HG03103 (cell line): ENCODE measurements at regions not wholly inside any gene's neighbourhood (a gene's known extent, or its start where the extent isn't known, plus 50 kb on each side); places are given as distances from the start of the nearest gene placed in this dataset.
A peak's percentile ranks its signal among the peaks of the same experiment; 100 is the strongest.

Experiments
- ATAC-seq: cut with Tn5 transposase; IDR thresholded peaks from one replicate; pipeline ENCODE4 v1.9.1; 2021; ENCODE audit warnings: low read depth; ENCODE audit not compliant: unreplicated experiment

DNA sequence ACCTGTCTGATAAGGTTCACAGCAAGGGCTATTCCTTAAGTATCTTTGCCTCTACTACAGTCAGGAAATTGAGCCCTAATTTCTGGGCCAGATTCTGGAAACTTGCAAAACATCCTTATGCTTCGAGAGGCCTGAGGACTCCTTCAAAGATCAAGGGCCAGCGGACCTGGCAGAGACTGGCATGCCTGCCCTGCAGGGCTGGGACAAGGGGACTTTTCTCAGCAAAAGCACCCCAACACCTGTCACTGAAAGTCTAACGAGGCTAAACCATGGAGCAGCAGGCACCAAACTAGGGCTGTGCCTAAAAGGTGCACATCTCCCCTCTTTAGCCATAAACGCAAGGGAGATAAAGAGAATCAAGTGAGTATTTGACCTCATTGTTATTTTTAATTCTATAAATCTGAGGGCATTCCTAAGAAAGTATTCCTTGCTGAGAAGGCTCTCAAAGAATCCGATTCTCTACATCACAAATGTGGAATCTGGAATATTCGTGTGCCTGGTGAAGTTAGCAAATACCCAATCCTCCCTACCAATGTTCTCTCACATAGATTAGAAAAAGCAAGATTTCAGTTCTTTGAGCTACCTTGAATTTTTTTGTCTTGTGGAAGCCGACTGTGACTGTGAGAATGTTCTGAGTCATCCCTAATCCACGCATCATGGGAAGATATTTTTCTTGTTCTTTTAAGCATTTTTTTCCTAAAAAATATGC, 328.2 kb upstream of the NOVA1 start:
- no peak for ATAC-seq

DNA sequence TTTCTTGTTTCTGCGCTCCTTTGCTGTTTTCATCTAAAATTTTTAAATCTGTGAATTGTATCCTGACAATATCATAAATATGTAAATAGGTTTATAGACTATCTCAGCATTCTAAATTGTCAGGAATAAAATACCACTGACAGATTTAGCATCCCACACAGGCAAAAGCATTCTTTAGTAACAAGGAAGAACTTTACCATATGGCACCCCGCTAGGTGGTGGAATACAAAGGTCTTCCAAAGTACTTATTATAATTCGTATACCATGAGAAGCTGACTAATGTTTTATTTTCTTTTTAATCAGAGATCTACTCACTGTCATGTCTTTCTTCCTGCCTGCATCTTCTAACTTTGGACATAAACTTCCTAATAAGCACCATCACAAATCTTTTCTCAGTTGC, 328.8 kb upstream of the NOVA1 start:
- ATAC-seq = no peak

DNA sequence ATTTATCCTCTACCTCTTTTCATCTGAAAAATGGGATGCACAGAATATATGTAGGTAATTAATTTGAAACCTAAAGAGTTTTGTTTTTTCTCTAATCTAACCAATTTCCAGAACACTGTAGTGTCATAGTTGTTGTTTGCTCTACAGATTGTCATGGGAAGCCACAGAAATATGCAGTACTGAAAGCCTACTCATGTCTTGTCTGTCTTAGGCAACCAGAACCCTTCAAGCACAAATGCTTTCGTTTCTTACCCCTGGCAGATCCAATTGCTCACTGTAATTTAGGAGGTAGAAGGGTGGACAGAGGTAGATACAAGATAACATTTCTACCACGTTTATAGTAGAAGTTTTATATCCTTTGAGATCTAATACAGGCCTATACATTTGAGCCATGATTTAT, 330.2 kb upstream of the NOVA1 start:
- ATAC-seq = no peak

DNA sequence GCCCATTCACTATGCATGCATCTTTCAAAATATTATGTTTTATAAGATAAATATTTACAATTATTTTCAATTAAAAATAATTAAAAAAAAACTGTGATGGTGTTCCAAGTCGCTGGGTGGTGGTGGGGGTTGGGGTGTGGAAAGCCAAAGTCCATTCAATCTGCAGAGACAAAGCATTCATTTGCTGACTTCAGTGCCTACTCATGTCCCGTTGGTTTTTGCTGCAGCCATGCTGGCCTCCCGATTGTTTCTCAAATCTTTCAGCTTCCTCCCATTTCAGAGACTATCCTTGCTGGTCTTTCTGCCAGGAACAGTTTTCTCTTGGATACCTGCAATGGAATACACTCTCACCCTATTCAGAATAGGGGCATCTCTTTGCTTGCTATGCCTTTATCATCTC, 331.5 kb upstream of the NOVA1 start:
- no peak for ATAC-seq

DNA sequence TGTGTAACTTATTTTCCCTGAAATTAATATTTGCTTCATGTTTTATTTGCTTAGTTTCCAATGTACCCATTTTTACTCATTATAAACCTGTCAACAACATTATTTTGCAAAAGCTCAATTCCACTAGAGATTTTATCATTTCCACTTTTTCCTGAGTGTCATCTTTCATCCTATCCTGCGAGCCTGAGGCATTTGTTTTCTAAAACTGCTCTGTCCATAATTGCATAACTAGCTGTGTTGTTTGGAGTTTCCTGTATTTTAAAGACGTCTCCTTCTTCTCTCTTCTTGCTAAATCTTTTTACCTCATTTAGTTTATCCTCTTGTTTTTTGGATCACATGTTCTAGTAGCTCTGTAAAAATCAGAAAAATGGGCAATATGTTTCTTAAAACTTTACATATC, 332.7 kb upstream of the NOVA1 start:
- ATAC-seq = no peak

DNA sequence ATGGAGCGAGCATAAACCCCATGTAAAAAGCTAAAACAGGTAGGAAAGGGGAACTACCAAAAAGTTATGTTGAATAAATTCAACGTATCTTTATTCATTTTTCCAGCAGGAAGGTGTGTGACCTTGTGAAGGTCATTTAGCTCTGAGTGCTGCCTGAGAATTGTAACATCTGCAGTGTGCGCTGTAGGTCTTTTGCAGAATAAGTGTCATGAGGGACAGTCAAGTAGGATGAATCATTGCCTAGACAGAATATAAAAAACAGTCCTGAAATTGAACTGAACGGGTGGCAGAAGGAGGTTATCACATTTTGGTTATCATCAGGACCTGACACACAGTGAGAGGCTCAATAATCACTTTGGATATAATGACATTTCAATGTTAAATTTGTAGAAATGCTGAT, 334.8 kb upstream of the NOVA1 start:
- no peak for ATAC-seq

DNA sequence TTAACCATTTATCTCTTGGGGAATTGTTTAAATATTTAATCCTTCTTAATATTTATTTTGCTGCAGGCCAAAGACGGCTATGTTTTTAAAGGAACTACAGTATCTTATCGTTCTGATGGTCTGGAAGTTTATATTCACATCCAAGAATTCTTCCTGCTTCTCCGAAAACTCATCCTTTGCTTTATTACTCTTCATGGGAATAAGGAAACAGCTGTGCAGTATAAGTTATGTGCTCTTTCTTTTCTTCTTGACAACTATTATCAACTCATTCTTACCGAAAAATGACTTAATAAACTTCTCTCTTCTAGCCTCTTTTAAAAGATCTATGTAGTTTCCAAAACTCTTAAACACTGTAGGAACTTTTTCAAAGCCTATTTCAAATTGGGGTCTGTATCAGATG, 335.6 kb upstream of the NOVA1 start:
- ATAC-seq = no peak

DNA sequence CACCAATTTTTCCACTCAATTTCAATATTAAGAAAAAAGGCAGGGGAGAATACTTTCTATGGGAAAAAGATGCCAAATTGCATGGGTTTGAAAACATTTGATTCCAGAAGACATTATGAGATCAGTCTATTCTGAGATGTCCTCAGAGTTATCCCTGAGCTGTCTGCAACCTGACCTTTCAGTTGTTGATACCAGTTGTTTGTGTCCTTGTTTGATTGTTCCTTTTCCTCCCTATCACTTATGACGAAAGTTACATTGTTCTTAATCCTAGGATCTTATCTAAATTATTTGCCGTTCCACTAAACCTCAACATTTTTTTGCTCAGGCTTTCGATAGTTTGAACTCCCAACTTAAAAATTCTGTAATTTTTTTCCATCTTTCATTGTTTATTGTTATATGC, 336.3 kb upstream of the NOVA1 start:
- ATAC-seq = no peak

DNA sequence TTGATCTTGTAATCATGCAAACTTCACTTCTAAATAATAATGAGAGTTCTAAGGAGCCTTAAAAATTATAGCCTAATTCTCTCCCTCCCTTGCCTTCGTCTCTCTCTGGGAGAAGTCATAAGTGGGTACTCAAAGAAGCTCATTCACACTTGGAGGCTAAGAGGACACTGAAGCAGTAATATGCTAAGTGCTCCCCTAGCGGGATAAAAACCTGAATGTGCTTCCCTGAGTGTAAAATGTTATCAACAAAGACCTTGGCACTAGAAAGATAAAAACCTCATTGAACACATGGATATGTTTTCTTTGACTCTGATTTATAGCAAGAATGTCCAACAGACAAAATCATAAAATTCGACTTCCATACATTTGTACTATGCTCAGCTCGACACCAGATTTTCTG, 337.9 kb upstream of the NOVA1 start:
- ATAC-seq = no peak

DNA sequence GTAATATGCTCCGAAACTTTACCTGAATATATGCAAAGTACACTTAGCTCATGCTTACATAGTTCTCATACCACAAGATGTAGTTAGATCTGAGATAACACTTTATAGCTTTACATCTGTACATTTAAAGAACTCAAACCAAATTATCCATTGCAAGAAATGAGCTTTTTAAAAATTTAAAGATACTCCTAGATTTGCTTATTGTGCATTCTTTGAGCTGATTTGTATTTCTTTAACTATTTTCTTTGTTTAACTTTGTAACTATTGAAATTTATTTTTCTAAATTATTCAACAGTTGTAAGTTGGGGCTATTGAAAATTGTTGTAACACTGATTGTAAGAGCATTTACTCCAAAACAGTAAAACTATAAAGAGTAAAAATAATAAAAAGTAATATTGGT, 340.2 kb upstream of the NOVA1 start:
- ATAC-seq = no peak

DNA sequence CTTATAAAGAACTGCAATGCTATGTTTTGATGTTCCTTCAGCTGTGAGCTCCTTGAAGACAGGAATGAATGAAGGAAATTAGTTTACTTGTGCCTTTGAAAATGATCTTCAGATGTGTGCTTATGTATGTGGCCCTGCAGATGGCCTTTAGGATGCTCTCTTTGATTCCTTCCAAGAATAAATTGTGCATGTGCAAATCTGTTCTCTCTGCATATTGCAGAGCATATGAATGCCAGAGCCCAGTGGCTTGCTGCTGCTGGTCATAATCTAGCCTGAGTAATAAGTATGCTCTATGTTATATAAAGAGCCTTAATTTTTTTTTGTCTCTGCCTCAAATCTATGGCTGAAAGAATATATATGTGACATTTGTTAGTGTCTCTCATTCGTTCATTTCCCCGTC, 341.9 kb upstream of the NOVA1 start:
- no peak for ATAC-seq

DNA sequence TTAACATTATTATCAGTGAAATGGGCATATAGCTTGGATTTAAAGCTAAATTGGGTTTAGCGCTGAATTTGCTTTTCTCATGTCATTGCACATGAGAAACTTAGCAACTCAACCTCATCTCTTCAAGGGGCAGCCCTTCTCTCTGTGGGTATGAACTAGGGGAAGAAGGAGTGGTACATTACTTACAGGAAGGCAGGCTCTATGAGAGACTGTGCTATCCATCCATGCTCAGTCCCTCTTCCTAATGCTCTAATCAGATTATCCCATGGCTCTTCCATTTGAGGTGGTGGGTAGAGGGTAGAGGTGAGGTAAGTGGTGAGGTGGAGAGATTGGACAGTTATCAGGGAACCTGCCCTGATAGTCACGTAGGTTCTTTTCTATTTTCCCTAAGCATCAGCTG, 343.7 kb upstream of the NOVA1 start:
- no peak for ATAC-seq

DNA sequence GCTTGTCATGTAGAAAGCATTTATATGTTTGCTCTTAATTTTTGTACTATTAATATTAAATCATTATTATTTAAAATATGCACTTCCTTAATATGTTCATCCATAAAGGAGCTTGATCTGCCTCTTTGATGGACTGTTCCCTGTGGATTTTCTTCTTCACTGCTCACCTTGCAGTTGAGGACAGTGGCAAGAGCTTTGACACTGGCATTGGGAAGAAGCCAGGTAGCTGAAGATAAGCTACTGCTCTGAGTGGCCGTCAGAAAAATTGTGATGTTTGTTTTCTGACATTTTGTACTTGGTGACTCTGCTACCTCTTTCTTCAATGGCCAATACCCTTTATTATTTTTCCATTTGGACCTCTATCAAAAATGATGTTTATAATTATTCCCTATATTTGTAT, 349.4 kb upstream of the NOVA1 start:
- no peak for ATAC-seq

DNA sequence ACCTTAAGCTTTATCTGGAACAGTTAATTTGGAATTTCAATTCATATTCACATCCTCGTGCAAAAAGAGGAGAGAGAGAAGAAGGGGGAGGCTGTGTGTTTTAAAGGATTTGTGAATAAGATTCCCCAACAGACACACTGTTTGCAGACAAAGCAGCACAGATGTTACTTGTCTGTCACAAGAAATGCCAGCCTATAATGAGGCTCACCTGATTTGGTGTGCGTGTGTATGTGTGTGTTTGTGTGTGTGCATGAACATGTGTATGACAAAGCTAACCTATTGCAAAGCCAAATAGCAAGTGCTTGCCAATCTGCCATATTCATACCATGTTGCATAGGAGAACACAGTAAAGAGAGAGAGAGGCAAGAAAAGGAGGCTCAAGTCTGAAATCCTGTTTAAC, 361.6 kb upstream of the NOVA1 start:
- no peak for ATAC-seq

DNA sequence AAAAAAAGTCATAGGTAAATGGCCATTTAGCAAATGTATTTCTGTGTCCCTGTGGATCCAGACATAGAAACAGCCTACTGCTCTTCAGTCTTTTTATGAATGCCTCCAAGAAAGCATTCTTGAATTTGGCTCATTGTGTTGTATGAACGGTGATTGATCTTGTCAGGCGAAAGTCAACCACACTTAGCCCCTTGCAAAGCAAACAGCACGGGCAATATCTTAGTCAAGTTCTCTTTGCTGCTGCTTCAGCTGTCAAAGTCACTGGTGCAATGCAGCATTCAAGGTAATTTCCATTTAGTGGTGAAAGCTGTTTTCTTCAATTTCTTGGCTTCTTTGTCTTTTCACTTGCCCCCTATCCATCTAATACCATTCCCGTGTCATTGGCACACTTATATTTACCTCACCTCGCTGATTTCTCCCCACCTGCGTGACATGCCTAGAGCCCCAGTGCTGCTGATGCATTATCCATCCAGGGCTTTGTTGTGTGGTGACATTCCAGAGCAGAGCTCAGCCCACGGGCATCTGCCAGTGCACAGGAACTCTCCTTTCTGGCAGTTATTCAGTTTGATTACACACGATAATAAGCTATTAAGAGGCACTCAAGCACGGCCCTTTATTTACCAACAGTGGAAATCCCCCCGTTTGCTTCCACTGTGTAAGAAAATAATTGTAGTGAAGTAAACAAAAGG, 362.3 kb upstream of the NOVA1 start:
- ATAC-seq = no peak

DNA sequence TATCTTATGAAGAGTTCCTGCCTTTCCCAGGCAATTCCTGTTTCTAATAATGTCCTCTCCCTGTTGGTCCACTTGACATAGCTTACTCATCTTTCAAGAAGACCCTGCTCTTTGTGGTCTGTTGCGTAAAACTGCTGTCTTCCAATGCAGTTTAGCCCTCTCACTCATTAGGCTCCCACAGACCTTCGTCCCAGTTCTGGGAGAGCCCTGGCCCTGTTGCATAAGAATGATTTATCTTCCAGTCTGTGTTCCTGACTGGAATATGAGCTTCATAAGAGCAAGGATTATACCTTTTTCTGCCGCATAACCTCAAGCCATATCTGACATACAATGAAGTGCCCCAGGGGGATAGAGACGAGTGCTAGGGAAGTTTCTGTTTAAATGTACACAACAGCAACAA, 365.9 kb upstream of the NOVA1 start:
- no peak for ATAC-seq

DNA sequence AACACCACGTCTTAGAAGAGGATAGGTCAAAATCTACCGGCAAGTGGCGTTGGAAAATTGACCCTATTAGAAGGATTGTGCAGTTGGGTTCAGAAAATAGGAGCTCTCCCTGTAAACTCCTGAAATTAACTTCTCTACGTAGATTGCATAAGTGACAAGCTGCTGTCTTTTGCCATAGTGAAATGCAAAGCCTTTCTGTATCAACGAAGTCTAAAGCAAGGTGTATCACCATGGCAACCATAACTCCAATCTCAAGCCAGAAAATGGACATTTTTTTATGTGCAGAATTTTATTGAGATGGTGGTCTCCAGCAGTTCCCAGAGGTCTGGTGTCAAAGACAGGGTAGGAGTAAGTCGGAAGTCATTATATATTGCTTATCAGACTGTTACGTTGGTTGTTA, 367.7 kb upstream of the NOVA1 start:
- ATAC-seq = no peak

DNA sequence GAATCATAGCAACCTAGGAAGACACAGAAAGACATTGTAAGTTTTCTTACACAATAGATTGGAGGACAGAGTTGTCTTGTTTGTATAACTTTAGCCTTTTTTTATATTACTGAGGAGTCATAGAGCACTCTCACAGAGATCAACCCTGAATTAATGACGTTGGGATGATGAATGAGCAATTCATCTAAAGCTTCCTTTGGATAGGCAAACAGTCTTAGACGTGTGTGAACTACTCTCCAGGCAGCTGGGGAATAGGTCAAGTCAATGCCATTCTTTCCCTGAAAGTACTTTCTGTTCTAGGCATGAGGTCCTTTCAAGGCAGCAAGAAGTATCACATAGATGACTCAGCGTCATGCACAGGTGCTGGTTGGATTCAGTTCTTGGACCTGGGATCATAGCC, 369.1 kb upstream of the NOVA1 start:
- ATAC-seq = no peak

DNA sequence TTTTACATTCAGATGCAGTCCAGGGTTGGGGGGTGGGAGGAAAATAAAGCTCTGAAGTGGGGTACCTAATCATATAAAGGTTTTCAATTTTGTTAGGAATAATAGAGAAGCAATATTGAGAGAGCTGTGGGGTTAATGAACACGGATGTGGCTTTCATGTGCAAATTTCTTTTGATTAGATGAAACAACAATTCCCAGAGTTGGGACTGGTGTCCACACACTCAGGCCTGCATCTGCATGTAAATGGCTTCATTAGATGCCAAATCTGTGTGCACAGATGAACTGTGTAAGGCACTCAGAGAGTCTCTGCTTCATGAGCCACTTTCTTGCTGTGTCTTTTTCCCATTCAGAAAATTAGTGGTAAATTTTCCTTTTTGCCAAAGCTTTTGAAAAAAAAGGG, 377.1 kb upstream of the NOVA1 start:
- no peak for ATAC-seq

DNA sequence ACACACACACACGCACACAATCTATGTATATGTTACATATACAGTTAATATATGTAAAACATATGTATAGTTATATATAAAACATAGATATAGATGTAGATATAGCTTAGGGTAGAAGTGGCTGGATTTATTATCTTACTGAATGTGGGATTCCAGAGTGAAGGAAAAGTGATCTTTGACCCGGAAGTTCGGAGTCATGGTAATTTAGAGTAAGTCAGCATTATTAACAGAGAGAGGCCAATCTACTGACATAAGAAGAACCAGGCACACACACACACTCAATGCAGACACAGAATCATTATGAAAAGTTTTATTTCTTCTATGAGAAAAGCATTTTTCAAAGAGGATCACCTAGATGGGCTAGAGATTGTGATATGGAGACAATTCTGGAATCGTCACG, 384.2 kb upstream of the NOVA1 start:
- ATAC-seq = no peak

DNA sequence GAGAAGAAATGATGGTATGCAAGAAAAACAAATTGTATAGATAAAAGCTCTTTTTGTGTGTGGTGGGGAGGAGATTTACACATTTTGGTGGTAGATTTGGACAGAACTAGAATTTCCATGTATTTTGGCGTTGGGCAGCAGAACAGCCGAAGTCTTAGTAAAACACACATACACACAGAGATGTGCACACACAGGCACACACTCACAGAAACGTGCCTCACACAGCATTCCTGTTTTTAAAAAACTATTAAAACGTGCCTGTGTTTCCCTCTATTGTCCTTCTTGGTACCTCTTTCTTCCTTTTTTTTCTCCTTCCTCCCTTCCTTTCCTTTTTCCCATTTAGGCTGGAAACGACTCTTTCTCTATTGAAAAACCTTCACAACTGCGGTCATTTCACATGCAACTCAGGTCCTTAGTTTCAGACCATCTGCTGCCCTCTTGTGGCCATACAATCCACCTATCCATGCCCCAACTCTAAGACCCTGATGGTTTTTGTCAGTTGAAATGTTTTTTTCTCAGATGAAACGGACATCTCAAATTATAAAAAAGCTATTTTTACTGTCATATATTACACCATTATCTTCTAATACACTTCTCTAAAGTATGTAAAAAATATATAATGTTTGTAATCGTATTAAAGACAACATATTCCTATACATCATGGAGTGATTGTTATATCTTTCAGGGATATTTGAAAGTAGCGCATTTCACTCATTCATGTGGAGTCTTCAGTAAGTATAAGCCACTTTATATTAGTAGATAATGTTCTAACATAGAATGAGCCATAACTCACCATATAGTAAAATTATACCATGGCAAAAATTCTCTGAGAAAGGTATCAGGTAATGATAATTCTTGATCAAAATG, 386.7 kb upstream of the NOVA1 start:
- ATAC-seq = peak; percentile 85
